K562 (cell line): ENCODE measurements at regions not wholly inside any gene's neighbourhood (a gene's known extent, or its start where the extent isn't known, plus 50 kb on each side); places are given as distances from the start of the nearest gene placed in this dataset.

Experiments
- ATAC-seq: fragments of 200-7000 bp; cut with Tn5 transposase; 3 replicates; pipeline ENCODE4 v1.9.1; 2020; ENCODE audit warnings: moderate library complexity
- BruUV-seq: library from RNA; stranded (reverse); fragments of 400-500 nt; replicated peaks from 2 replicates; lab custom pipeline; 2021; lab: Mats Ljungman, UMichigan
- CTCF ChIA-PET: fragments of 300-600 bp; formaldehyde crosslinking; extraction: SDS; loops from one replicate; lab custom pipeline; 2021; ENCODE audit warnings: low intra/inter-chr PET ratio; lab: Yijun Ruan, JAX
- POLR2A ChIA-PET: fragments of 300-600, 350-650 bp; sonication (Branson Sonifier 250); formaldehyde crosslinking; extraction: SDS; loops from one replicate; lab custom pipeline; 2021; ENCODE audit warnings: antibody characterized with exemption, inconsistent platforms; lab: Yijun Ruan, JAX
- DNase-seq, 4 experiments: peaks; one replicate each; pipeline versions ENCODE4 v3.0.0 to v3.0.0-alpha.2; 2011 to 2018; ENCODE audit warnings: low spot score in 3 of 4, mixed read lengths in 3 of 4; ENCODE audit errors: extremely low read depth in 1 of 4
- FAIRE-seq: peaks from 2 replicates; lab custom pipeline; 2011; peaks lifted over from hg19 to GRCh38; lab: Jason Lieb, UNC
- H2AFZ ChIP-seq: 2 replicates; pipeline ENCODE4 v1.6.0; 2011; ENCODE audit warnings: low read depth, low read length, control low read depth, inconsistent platforms
- H3K27ac ChIP-seq: fragments of 200-600 bp; 3 replicates; pipeline ENCODE4 v1.8.0; 2011; ENCODE audit warnings: low read depth, mild to moderate bottlenecking, control low read depth, inconsistent platforms, low read length, moderate library complexity, mixed read lengths; ENCODE audit errors: extremely low read depth
- H3K27me3 ChIP-seq, 2 experiments: fragments of 300-600 bp in 1 of 2; 2 replicates in 1 of 2; 3 replicates in 1 of 2; pipeline versions ENCODE4 v1.6.0 to v1.8.0; 2011; ENCODE audit warnings: inconsistent platforms in 2 of 2, low read length in 2 of 2, mild to moderate bottlenecking in 1 of 2, mixed read lengths in 1 of 2, moderate library complexity in 1 of 2; ENCODE audit not compliant: control insufficient read depth in 2 of 2, insufficient read depth in 2 of 2
- H3K36me3 ChIP-seq: fragments of 300-600 bp; 3 replicates; pipeline ENCODE4 v1.8.0; 2011; ENCODE audit warnings: mild to moderate bottlenecking, low read length, inconsistent platforms; ENCODE audit not compliant: control insufficient read depth, insufficient read depth
- H3K4me1 ChIP-seq, 2 experiments: fragments of 200-600 bp in 1 of 2; replicated peaks in 1 of 2; 2 replicates in 1 of 2; 3 replicates in 1 of 2; pipeline versions ENCODE4 v1.5.1 to v1.8.0; 2011; ENCODE audit warnings: inconsistent platforms in 2 of 2, low read length in 2 of 2, mild to moderate bottlenecking in 1 of 2, mixed read lengths in 1 of 2, moderate library complexity in 1 of 2; ENCODE audit not compliant: control insufficient read depth in 2 of 2, insufficient read depth in 2 of 2
- H3K4me2 ChIP-seq: 2 replicates; pipeline ENCODE4 v1.6.1; 2011; ENCODE audit warnings: low read length, control low read depth, inconsistent platforms, mixed read lengths; ENCODE audit not compliant: insufficient read depth
- H3K4me3 ChIP-seq: fragments of 200-600 bp; sonication (generic), shearing (Covaris generic); 2 replicates; pipeline ENCODE4 v1.5.1; 2016; ENCODE audit warnings: control low read depth, inconsistent platforms
- H3K79me2 ChIP-seq: fragments of 200-600 bp; 3 replicates; pipeline ENCODE4 v1.8.0; 2011; ENCODE audit warnings: low read length, inconsistent platforms; ENCODE audit not compliant: control insufficient read depth, insufficient read depth
- H3K9ac ChIP-seq, 2 experiments: 2 replicates each; pipeline versions ENCODE4 v1.6.0 to v1.6.1; 2011; ENCODE audit warnings: low read depth in 2 of 2, low read length in 2 of 2, control low read depth in 1 of 2, inconsistent platforms in 1 of 2, mild to moderate bottlenecking in 1 of 2, mixed read lengths in 1 of 2; ENCODE audit not compliant: insufficient read depth in 1 of 2
- H3K9me1 ChIP-seq: one replicate; pipeline ENCODE4 v1.6.0; 2011; ENCODE audit warnings: inconsistent platforms, mild to moderate bottlenecking, low read length, moderate library complexity; ENCODE audit not compliant: control insufficient read depth, insufficient read depth
- H3K9me3 ChIP-seq: replicated peaks from 2 replicates; pipeline ENCODE4 v1.5.1; 2011; ENCODE audit warnings: low read depth, low read length, inconsistent platforms; ENCODE audit not compliant: control insufficient read depth, insufficient read depth
- H4K20me1 ChIP-seq: replicated peaks from 2 replicates; pipeline ENCODE4 v1.6.1; 2011; ENCODE audit warnings: low read length, inconsistent platforms, mixed read lengths; ENCODE audit not compliant: control insufficient read depth, insufficient read depth
- CC2D1A ChIP-seq: fragments of 450-650 bp; IDR thresholded peaks from 2 replicates; pipeline ENCODE4 v1.6.1; 2017; ENCODE audit warnings: mild to moderate bottlenecking
- ERF ChIP-seq: fragments of 450-650 bp; formaldehyde crosslinking; IDR thresholded peaks from 2 replicates; pipeline ENCODE4 v1.4.0; 2020; ENCODE audit warnings: mild to moderate bottlenecking, mixed read lengths
- FOXM1 ChIP-seq, 2 experiments: fragments of 450-650 bp in 1 of 2; sonication (generic) in 1 of 2; formaldehyde crosslinking in 1 of 2; IDR thresholded peaks; 2 replicates each; pipeline versions ENCODE4 v1.6.1 to v1.9.0; 2017 to 2022; ENCODE audit warnings: low read depth in 2 of 2, mild to moderate bottlenecking in 2 of 2, missing genetic modification reagents in 1 of 2, moderate library complexity in 1 of 2
- NCOA6 ChIP-seq: fragments of 450-650 bp; IDR thresholded peaks from 2 replicates; pipeline ENCODE4 v1.6.1; 2017; ENCODE audit warnings: mild to moderate bottlenecking
- NR3C1 ChIP-seq: sonication (generic); formaldehyde crosslinking; IDR thresholded peaks from 2 replicates; pipeline ENCODE4 v1.8.1; 2022; ENCODE audit warnings: missing genetic modification reagents
- POLR2A ChIP-seq: fragments of 450-650 bp; conservative IDR thresholded peaks from 2 replicates; pipeline ENCODE4 v1.6.1; 2016
- PTTG1 ChIP-seq: fragments of 450-650 bp; IDR thresholded peaks from 2 replicates; pipeline ENCODE4 v1.6.1; 2016; ENCODE audit warnings: low read depth, mild to moderate bottlenecking, missing genetic modification characterization, missing compliant biosample characterization
- ZNF253 ChIP-seq: fragments of 250-450 bp; sonication (Bioruptor Pico); conservative IDR thresholded peaks from 2 replicates; pipeline ENCODE4 v1.6.1; 2021; ENCODE audit warnings: mild to moderate bottlenecking
- ZNF316 ChIP-seq: fragments of 450-650 bp; IDR thresholded peaks from 2 replicates; pipeline ENCODE4 v1.6.1; 2016
- ZNF324 ChIP-seq: fragments of 250-450 bp; sonication (Bioruptor Pico); IDR thresholded peaks from 2 replicates; pipeline ENCODE4 v1.4.0; 2020; ENCODE audit warnings: mild to moderate bottlenecking
- ZNF354B ChIP-seq: fragments of 250-450 bp; sonication (Bioruptor Pico); IDR thresholded peaks from 2 replicates; pipeline ENCODE4 v1.4.0; 2020
- ZSCAN29 ChIP-seq: fragments of 450-650 bp; IDR thresholded peaks from 2 replicates; pipeline ENCODE4 v1.6.1; 2017
- WGBS: fragments of 100-300 bp; shearing (Covaris generic); methylation state at CpG from one replicate; pipeline ENCODE4 v1.1.6; 2016; ENCODE audit warnings: low coverage, mixed read lengths; ENCODE audit not compliant: insufficient coverage; ENCODE audit errors: missing lambda C conversion rate; 5-methylcytosine and 5-hydroxymethylcytosine counted together
- in situ Hi-C: fragments of 300-500 bp; cut with MboI; formaldehyde crosslinking; loops from 4 replicates; pipeline ENCODE4 v1.15.0; 2018; ENCODE audit warnings: inconsistent platforms, mixed read lengths
- intact Hi-C: fragments of 100-400 bp; cut with micrococcal nuclease; formaldehyde crosslinking; loops from 2 replicates; pipeline ENCODE4 v1.14.2; 2022
- TF ChIP-seq, protein P1 (sequence below): fragments of 250-450 bp; sonication (Bioruptor Pico); IDR thresholded peaks from 2 replicates; pipeline ENCODE4 v1.8.0; 2021; ENCODE audit warnings: moderate library complexity, mild to moderate bottlenecking, inconsistent platforms
- TF ChIP-seq, protein P2 (sequence below): fragments of 450-650 bp; formaldehyde crosslinking; IDR thresholded peaks from 2 replicates; pipeline ENCODE4 v1.4.0; 2022; ENCODE audit warnings: mild to moderate bottlenecking, moderate library complexity
- TF ChIP-seq, protein P3 (sequence below): fragments of 450-650 bp; conservative IDR thresholded peaks from 2 replicates; pipeline ENCODE4 v1.6.1; 2016; ENCODE audit warnings: missing genetic modification characterization, low read depth, mild to moderate bottlenecking, control low read depth, missing compliant biosample characterization
- TF ChIP-seq, protein P4 (sequence below): sonication (generic); formaldehyde crosslinking; IDR thresholded peaks from 2 replicates; pipeline ENCODE4 v1.8.0; 2022; ENCODE audit warnings: missing genetic modification reagents, mild to moderate bottlenecking, borderline replicate concordance

DNA sequence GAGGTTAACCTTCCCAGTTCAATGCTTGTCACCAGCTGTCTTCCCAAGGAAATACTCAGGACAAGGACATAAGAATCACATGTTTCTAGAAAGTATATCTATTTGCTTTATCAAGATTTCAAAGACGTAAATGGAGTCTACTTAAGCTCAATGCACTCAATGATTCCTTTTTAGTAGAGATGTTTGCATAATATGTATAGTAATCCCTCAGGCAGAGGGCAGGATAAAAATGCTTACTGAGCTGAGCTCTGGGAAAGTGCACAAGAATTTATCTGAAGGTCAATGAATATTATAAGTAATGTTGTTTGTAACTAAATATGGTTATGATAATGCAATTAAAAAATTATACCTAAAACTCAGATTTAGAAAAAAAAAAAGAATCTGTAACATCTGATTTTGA lies 1309.4 kb upstream of the SLC10A2 start:
- Histone ChIP-seq H3K27ac (no peak overlapping the region), H4K20me1 (no peaks in the 10 kb centered on the region), H2AFZ (no peak overlapping the region), H3K9ac (no peak overlapping the region), H3K4me3 (no peak overlapping the region), H3K27me3 (no peaks in the 10 kb centered on the region), H3K79me2 (no peaks in the 10 kb centered on the region), H3K9me3 (no peaks in the 10 kb centered on the region), H3K4me1 (no peaks in the 10 kb centered on the region), H3K36me3 (no peaks in the 10 kb centered on the region), H3K9me1 (no peaks in the 10 kb centered on the region), H3K4me2 (no peak overlapping the region)
- POLR2A ChIA-PET: no interaction called here
- 0% methylated on average over 1 of the region's 1 CpG for WGBS
- ATAC-seq (no peak), FAIRE-seq (no peak), DNase-seq (no peak)
- intact Hi-C loops (no loop called here), in situ Hi-C loops (no loop called here)
- CTCF ChIA-PET: no interaction called here
- BruUV-seq: no TSS peak
- TF ChIP-seq ZNF324 (CRISPR knock-in tag): no peak
- no peak for TF ChIP-seq ERF (CRISPR knock-in tag)
- TF ChIP-seq ZSCAN29: no peak
- no peak for TF ChIP-seq PTTG1 (tag)
- TF ChIP-seq FOXM1 (IDR thresholded peaks at IDR 0.05; ENCODE audit: low read depth): no peak
- no peak for TF ChIP-seq FOXM1 (CRISPR knock-in tag; IDR thresholded peaks at IDR 0.05; ENCODE audit: low read depth)
- TF ChIP-seq NR3C1 (CRISPR knock-in tag): no peak
- no peak for TF ChIP-seq NCOA6
- TF ChIP-seq ZNF316: no peak
- TF ChIP-seq CC2D1A: no peak
- TF ChIP-seq, protein P1, sequence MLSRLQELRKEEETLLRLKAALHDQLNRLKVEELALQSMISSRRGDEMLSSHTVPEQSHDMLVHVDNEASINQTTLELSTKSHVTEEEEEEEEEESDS (CRISPR knock-in tag): no peak
- TF ChIP-seq ZNF354B (CRISPR knock-in tag): no peak
- TF ChIP-seq, protein P2, sequence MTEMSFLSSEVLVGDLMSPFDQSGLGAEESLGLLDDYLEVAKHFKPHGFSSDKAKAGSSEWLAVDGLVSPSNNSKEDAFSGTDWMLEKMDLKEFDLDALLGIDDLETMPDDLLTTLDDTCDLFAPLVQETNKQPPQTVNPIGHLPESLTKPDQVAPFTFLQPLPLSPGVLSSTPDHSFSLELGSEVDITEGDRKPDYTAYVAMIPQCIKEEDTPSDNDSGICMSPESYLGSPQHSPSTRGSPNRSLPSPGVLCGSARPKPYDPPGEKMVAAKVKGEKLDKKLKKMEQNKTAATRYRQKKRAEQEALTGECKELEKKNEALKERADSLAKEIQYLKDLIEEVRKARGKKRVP (CRISPR knock-in tag): no peak
- no peak for TF ChIP-seq ZNF253
- TF ChIP-seq, protein P3, sequence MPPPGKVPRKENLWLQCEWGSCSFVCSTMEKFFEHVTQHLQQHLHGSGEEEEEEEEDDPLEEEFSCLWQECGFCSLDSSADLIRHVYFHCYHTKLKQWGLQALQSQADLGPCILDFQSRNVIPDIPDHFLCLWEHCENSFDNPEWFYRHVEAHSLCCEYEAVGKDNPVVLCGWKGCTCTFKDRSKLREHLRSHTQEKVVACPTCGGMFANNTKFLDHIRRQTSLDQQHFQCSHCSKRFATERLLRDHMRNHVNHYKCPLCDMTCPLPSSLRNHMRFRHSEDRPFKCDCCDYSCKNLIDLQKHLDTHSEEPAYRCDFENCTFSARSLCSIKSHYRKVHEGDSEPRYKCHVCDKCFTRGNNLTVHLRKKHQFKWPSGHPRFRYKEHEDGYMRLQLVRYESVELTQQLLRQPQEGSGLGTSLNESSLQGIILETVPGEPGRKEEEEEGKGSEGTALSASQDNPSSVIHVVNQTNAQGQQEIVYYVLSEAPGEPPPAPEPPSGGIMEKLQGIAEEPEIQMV (tag): no peak
- no peak for TF ChIP-seq POLR2A
- TF ChIP-seq, protein P4, sequence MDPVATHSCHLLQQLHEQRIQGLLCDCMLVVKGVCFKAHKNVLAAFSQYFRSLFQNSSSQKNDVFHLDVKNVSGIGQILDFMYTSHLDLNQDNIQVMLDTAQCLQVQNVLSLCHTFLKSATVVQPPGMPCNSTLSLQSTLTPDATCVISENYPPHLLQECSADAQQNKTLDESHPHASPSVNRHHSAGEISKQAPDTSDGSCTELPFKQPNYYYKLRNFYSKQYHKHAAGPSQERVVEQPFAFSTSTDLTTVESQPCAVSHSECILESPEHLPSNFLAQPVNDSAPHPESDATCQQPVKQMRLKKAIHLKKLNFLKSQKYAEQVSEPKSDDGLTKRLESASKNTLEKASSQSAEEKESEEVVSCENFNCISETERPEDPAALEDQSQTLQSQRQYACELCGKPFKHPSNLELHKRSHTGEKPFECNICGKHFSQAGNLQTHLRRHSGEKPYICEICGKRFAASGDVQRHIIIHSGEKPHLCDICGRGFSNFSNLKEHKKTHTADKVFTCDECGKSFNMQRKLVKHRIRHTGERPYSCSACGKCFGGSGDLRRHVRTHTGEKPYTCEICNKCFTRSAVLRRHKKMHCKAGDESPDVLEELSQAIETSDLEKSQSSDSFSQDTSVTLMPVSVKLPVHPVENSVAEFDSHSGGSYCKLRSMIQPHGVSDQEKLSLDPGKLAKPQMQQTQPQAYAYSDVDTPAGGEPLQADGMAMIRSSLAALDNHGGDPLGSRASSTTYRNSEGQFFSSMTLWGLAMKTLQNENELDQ (CRISPR knock-in tag): no peak
